GM12891 (cell line): ENCODE measurements at regions not wholly inside any gene's neighbourhood (a gene's known extent, or its start where the extent isn't known, plus 50 kb on each side); places are given as distances from the start of the nearest gene placed in this dataset.
"Not testable (repeated sequence)": the region's sequence is repeated elsewhere in the genome, so short reads cannot be mapped to it uniquely, and the experiment has no call there.

Experiments
- PAX5 ChIP-seq: IDR thresholded peaks from 2 replicates; pipeline ENCODE4 v1.6.1; 2011; ENCODE audit warnings: low read length, moderate library complexity, mild to moderate bottlenecking; ENCODE audit not compliant: insufficient read depth, severe bottlenecking
- POLR2A ChIP-seq: IDR thresholded peaks from 2 replicates; pipeline ENCODE4 v1.6.1; 2011; ENCODE audit warnings: low read depth, low read length, control low read depth
- POLR2AphosphoS5 ChIP-seq: IDR thresholded peaks from 2 replicates; pipeline ENCODE4 v1.6.1; 2011; ENCODE audit warnings: low read depth, low read length, control low read depth
- POU2F2 ChIP-seq: IDR thresholded peaks from 2 replicates; pipeline ENCODE4 v1.6.1; 2011; ENCODE audit warnings: low read depth, mild to moderate bottlenecking, control low read depth, low read length, moderate library complexity
- SPI1 ChIP-seq: IDR thresholded peaks from 2 replicates; pipeline ENCODE4 v1.6.1; 2011; ENCODE audit warnings: low read depth, low read length, control low read depth
- TAF1 ChIP-seq: IDR thresholded peaks from 2 replicates; pipeline ENCODE4 v1.6.1; 2011; ENCODE audit warnings: low read depth, low read length, control low read depth

GRCh38 chr9:108393481-108394001 is 462.2 kb downstream of the ACTL7B start:
- TF ChIP-seq TAF1, POLR2AphosphoS5, POLR2A, POU2F2, SPI1, PAX5: not testable (repeated sequence)
